DMS53 (cell line): ENCODE measurements at regions not wholly inside any gene's neighbourhood (a gene's known extent, or its start where the extent isn't known, plus 50 kb on each side); places are given as distances from the start of the nearest gene placed in this dataset.

ENCODE experiments used
- DNase-seq: peaks from one replicate; lab custom pipeline; 2025; lab: John Stamatoyannopoulos, UW

DNA sequence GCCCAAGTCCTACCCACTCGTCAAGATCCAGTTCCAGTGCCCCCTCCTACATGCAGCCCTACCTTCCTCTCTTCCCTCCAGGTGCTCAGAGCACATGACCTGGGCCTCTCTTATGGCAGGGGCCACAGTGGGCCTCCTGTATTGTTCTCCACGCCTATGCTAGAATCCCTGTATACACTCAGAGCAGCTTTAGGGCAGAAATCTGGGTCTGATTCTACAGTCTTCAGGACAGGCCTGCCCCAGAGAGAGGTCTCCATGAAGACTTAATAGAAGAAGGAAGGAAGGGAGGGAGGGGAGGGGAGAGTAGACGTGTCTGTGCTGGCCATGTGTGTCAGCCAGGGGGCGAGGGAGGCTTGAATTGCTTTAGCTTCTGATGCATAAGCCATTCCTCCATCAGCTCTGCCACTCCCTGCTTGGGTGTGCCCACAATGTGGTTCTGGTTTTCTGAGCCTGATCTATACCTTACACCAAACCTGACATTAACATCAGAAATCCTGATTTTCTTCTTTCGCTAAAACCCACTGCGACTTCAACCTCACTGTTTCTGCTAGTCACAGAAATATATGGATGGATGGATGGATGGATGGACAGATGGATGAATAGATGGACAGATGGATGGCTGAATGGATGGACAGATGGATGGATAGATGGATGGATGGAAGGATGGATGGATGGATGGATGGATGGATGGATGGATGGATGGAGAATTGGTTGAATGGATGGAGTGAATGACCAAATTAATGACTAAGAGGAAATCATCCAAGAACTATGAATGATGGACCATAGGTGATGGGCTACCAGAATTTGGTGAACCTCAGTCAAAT lies 56.6 kb upstream of the PRDM11 start:
- DNase-seq: peak; percentile 45

- no peak for DNase-seq
Measured at GRCh38 chr11:45090607-45091006, 55.8 kb upstream of the PRDM11 start.

- peak; percentile 52 for DNase-seq
Measured at GRCh38 chr11:45091563-45092403, 54.7 kb upstream of the PRDM11 start.

DNA sequence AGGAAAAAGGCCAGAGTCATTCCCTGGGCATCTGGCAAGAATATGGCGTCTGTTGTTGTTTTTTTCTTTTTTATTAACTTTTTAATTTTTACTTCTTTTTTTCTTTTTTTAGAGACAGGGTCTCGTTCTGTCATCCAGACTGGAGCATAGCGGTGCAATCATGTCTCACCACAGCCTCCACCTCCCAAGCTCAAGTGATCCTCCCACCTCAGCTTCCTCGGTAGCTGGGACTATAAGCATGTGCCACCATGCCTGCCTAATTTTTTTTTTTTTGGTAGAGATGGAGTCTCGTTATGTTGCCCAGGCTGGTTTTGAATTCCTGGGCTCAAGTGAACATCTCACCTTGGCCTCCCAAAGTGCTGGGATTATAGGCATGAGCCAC lies 54.0 kb upstream of the PRDM11 start:
- no peak for DNase-seq

DNA sequence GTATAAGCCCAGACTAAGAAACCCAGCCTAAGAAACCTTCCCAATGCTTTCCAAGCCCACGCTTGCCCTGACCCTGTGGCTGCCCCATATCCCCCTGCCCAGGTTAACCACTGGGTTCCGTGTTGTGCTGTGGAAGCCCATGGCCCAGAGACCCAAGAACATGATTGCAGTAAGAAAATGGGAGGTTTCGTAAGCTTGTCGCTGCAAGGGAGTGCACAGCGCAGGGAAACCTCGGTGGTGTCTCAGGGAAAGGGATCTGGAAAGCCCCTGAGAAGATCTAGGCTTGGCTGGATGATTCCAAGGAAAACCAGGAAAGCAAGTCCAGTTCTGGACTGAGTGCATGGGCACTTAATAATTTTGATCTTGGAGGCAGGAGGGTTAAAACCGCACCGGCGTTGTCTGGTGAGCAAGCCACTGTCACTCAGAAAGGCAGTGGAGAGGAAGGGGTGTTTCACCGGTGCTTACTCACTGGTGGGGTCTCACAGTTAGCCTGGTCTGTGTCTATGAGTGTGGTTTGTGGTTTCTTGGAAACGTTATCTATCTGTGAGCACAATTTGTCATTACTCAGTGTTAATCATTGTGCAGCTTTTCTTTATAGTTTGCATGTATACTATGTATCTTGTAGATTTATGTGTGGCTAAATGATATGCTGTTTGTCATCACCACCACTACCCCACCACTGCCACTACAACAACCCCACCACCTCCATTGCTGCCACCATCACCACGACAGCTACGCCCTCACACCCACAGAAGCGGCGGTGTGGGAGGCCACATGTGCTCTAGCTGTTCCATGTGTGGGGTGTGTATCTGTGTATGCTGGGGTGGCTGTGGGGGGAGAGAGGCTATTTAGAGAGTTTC lies 53.3 kb upstream of the PRDM11 start:
- DNase-seq: no peak

DNA sequence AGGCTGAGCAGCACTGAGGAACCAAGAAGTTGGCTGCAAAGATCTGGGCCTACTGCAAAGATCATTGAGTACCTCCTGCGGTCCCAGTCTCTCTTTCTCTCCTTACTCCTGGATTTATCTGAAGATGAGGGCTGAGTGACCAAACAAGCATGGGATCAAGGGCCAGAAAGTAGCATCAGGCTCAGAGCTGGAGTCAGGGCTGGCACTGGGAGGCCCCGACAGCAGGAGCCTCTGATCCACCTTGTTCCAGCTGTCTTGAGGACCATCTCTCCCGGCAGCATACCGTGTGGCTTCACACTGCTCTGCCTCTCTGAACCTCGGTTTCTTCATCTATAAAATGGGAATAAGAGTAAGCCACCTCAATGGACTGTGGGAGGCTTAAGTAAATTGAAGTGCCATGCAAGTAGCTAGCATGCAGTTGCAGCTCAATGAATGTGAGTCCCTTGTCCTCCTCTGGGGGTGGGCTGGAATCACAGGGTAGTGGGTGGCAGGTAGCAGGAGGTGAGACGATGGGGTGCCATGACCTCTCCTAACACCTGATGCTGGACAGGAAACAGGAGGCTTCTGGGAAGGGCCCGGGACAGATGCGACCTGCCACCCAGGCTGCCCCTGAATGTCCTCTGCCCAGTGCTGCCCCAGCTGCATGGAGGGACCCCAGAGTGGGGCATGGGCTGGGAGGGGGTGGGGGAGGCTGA lies 52.5 kb upstream of the PRDM11 start:
- DNase-seq: no peak

GRCh38 chr11:45094958-45095690 lies 51.3 kb upstream of the PRDM11 start:
- peak; percentile 14 for DNase-seq

DNA sequence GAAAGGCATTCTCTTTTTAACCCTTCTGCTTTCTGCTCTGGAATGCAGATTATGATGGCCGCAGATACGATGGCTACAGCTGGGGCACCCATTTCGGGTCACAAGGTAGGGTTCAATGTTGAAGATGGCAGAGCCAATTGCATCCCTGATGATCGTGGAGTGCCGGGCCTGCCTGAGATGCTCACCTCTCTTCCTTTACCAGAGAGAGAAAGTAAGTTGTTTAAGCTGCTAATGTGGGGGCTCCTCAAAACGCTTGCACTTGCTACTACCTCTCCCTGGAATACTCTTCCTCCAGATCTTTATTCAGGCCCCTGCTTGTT lies 50.8 kb upstream of the PRDM11 start:
- no peak for DNase-seq

DNA sequence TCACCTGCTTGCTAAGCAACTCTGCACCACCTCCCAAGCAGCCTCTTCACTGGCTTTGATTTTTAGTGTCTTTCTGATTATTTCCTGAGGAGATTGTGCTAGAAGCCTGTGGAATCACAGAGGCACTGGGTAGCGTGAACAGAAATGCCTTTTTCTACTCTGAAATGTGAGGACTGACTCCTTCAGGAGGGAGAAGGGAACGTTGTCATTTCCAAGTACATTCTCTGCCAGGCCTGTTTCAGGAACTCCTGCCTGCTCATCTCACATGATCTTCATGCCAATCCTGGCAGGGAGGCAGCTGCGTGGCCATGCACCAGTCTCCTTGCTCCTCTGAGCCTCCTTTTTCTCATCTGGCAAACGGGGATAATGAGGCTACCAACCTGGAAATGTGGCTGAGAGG lies 49.8 kb upstream of the PRDM11 start:
- DNase-seq: no peak
